ENCODE measurements at regions not wholly inside any gene's neighbourhood (a gene's known extent, or its start where the extent isn't known, plus 50 kb on each side); places are given as distances from the start of the nearest gene placed in this dataset.
A peak's percentile ranks its signal among the peaks of the same experiment; 100 is the strongest.

DNA sequence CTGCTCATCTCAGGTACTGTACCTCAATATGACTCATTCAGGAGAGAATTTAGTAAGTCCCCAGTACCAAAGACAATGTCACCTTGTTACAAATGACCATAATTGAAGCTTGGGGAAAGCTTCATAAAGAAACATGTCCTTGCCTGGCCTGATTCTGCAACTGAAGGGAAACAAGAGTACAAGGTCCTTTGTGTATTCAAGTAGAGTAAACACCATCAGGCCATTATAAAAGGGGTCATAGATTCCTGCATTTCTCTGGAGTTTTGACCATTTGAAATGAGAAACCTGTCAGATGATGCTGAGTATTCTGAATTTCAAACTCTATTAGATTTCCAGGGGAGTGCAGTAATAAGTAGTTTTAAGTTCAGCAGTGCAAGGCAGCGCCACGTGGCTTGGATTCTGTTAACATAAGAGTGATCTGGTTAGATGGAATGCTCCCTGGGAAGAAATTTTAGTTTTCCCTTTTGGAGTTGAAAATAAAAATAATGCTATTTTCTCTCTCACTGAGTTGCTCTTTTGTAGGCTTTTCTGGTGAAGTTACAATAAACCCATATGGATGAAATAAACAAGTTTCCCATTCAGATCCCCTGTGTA is 1054.3 kb downstream of the EPHA7 start:
- no peak for DNase-seq

- DNase-seq: no peak
Observed at GRCh38 chr6:92363111-92363510, 1056.2 kb downstream of the EPHA7 start.

- DNase-seq: no peak
Observed at GRCh38 chr6:92362404-92362803, 1057.0 kb downstream of the EPHA7 start.

DNA sequence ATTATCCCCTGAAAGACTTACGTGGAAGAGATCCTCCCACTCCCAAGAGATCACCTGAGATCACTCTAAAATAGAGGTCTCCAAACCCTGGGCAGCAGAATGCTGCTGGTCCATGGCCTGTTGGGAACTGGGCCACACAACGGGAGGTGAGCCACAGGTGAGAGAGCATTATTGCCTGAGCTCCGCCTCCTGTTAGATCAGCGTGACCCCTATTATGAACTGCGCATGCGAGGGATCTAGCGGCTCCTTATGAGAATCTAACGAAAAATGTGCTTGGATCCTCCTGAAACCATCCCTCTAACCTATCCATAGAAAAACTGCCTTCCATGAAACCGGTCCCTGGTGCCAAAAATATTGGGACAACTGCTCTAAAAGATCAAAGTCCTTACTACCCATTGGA is 1057.4 kb downstream of the EPHA7 start:
- no peak for DNase-seq

DNA sequence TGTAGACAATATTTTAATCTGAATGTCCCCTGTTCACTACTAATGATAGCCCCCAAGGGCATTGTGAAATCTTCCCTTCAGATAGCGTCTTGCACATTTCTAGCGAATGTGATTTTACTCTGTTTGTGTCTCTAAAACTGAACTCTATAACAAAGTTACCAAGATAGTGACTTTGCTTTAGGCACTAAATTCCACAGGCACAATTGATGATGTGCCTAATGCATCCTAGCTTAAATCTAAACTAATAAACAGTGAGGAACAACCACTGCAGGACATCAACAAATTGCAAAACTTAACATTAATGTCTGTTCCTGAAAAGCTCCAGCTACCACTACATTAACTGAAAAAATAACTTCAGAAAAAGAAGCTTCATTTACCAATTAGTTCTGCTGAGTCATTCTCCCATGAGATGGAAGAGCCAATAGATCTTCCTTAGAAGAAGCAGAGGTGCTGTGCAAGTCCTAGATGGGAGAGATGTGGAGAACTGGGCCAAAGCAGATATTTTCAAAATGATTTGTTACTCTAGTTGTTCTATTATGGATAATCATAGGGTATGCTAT is 1065.0 kb downstream of the EPHA7 start:
- peak; percentile 23 for DNase-seq

DNA sequence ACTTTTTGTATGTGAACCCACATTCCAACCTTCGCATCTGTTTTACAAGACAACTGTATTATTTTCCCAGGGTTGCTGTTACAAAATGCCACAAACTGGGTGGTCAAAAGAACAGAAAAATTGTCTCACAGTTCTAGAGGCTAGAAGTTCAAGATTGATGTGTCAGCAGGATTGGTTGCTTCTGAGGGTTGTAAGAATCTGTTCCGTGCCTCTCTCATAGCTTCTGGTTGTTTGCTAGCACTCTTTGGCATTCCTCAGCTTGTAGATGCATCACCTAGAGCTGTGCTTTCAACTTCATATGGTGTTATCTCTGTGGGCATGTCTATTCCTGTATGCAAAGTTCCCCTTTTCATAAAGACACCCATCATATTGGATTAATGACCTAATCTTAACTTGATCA is 1067.2 kb downstream of the EPHA7 start:
- DNase-seq: peak; percentile 25

GRCh38 chr6:92341201-92341600 is 1078.2 kb downstream of the EPHA7 start:
- no peak for DNase-seq

- DNase-seq: no peak
Observed at GRCh38 chr6:92339936-92340640, 1079.3 kb downstream of the EPHA7 start.

- no peak for DNase-seq
Observed at GRCh38 chr6:92337571-92337970, 1081.8 kb downstream of the EPHA7 start.

DNA sequence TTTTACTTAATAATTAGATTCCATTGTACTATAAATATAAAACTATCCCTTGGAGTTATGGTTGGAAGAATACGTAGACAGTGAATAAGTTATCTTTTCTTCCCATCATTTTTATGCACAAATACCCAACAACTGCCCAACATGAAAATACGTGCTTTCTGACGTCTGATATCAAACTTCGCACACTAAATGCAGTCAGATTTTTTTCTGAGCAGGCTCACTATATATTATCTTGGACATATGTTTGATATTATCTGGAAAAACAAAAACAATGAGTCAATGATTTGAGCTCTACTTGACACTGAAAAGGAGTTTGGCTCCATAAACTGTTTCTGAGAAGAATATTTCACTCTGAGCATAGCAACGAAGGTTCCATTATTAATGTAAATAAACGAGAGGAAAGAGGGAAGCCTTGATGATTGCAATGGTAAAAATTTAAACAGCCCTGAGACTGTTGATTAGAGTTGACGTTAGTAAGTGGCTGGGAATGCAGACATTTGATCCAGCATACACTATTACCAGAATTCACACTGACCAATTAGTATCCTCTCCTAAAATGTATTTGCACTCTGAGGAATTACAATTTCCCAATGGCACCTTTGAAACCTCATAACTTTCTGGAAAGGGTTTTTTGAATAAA is 1090.0 kb downstream of the EPHA7 start:
- DNase-seq: no peak

- no peak for DNase-seq
Observed at GRCh38 chr6:92315312-92315711, 1104.0 kb downstream of the EPHA7 start.

- DNase-seq: peak; percentile 42
Observed at GRCh38 chr6:92297101-92297500, 1122.3 kb downstream of the EPHA7 start.

GRCh38 chr6:92292067-92292466 is 1127.3 kb downstream of the EPHA7 start:
- DNase-seq: no peak

- DNase-seq: no peak
Observed at GRCh38 chr6:92289831-92290230, 1129.5 kb downstream of the EPHA7 start.

- DNase-seq: no peak
Observed at GRCh38 chr6:92281571-92282076, 1137.7 kb downstream of the EPHA7 start.

GRCh38 chr6:92275150-92275549 is 1144.2 kb downstream of the EPHA7 start:
- no peak for DNase-seq

DNA sequence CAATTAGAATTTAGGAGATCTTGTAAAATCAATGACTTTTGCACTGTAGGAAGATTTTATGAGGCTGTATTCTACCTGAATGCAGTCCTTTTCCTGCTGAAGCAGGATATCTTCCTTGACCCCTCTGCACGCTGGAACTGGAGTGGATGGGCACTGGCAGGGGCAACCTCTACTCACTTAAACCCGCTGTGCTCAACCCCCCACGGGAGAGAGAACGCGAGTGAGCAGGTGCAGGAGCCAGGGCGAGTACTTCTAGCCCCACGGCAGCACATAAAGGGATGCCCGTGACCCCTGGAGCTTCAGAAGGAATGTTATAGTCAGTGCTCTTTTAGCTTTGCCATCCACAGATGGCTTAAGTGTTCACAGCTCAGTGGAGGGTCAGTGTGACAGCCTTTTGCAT is 1144.8 kb downstream of the EPHA7 start:
- DNase-seq: no peak

DNA sequence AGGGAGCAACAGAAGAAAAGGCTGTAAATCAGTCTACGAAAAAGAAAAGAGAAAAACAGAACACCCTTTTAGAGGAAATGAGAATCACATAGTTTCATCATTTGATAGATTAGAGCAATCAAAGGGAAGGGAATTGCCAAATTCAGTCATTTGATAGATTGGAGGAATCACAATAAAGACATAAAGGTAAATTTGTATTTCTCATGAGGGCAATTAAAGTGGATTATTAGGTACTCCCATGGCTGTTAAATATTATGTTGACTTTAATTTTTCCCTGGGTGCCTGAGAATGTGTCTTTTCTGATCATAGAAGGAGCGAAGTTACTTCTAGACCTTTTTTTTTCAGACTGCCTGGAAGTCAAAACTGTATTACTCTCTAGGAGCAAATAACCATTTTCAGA is 1145.7 kb downstream of the EPHA7 start:
- no peak for DNase-seq

GRCh38 chr6:92271091-92271490 is 1148.3 kb downstream of the EPHA7 start:
- DNase-seq: no peak

DNA sequence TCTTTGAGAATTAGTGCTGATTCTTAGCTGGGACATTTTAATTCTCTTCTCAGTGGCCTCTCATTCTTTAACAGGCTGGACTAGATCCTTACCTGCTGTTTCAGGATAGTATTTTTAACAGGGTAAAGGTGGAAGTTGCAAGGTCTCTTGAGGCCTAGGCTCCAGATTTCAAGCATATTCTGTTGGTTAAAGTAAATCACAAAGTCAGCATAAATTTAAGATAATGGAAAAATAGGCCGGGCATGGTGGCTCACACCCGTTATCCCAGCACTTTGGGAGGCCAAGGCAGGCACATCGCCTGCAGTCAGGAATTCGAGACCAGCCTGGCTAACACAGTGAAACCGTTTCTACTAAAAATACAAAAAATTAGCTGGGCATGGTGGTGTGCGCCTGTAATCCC is 1149.0 kb downstream of the EPHA7 start:
- no peak for DNase-seq

DNA sequence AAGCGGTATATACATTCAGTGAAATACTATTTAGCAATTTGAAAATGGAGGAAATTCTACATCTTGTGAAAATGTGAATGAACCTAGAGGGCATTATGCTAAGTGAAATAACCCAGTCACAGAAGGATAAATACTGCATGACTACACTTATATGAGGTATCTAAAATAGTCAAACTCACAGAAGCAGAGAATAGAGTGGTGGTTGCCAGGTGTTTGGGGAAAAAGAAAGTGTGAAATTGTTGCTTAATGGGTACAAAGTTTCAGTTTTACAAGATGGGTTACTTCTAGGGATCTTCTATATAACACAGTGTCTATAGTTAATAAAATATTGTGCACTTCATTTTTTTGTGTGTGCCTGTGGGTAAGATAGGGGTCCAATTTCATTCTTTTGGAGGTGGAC is 1152.0 kb downstream of the EPHA7 start:
- no peak for DNase-seq

- no peak for DNase-seq
Observed at GRCh38 chr6:92263864-92264263, 1155.5 kb downstream of the EPHA7 start.

DNA sequence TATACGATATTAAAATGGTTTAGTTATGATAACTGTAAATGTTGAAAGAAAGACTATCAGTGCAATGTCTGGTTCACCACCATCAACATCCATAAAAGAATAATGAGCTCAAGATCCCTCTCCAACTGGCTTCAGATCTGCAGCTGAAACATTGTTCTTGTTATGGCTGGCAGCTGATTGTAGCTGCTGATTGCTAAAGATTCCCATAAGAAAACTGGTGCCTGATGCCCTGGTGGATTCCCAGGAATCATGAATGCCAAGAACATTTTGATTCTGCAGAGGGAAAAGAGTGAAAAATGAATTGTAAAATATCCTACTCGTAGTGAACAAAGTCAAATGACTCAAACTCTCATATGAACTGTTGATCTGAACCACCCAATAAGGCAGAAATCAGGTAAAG is 1160.2 kb downstream of the EPHA7 start:
- DNase-seq: no peak

DNA sequence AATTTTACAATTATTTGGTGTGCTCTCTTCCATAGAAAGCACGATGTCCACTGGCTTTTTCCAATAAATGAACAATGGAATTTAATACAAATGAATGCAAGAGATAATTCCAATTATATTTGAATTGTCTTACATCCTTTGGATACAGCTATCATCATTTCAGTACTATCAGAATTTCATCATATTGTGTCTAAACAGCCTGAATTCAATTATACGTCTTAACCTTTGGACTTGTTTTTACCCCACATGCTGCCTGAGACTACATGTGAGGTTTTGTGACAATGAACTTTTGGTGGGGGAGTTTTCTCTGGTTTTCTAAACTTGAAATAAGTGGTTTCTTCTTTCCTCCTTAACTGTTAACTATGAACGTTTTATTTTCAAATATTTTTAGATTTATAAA is 1176.0 kb downstream of the EPHA7 start:
- DNase-seq: no peak
